M059J (cell line): ENCODE measurements at regions not wholly inside any gene's neighbourhood (a gene's known extent, or its start where the extent isn't known, plus 50 kb on each side); places are given as distances from the start of the nearest gene placed in this dataset.
"Not testable (repeated sequence)": the region's sequence is repeated elsewhere in the genome, so short reads cannot be mapped to it uniquely, and the experiment has no call there.

Experiments used
- DNase-seq: peaks from one replicate; pipeline ENCODE4 v3.0.0-alpha.2; 2012; ENCODE audit warnings: low read depth

GRCh38 chr10:52540479-52540984 lies 226.5 kb downstream of the DKK1 start:
- no peak for DNase-seq

DNA sequence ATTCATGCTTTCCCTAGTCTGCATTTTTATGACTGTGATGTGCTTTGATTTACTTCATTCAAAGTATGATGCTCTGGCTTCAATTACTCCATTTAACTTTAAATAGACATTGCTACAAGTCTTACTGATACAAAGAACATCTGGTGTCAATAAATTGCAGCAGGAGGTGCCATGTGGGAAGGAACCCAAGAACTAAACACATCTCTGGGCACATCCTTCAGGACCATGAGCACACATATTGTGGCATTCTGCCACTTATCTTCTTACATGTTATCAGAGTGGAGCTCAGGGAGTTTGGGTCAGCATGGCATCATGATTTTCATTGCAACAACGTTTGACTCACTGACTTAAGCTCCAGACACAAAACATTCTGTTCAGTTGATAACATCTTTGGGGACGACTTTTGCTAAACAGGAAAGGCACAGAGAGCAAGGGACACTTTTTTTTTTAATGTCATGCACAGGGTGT lies 227.0 kb downstream of the DKK1 start:
- peak; percentile 67 for DNase-seq

DNA sequence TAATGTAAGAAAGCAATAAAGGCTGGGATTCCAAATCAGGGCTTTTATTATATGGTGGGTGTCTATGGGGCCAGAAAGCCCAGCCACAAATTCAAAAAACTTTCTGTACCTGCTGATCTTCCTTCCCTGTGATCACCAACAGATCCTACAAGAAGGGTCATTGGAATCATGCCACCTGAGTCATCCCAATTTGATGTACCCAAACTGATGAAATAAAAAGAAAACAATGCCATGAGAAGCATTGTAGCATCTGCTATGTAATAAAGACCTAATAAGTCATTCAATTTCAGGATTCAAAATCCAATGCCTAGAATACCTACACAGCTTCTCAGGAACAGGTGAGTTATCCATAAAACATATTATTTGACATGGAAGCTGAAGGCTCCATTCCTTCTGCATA lies 228.8 kb downstream of the DKK1 start:
- DNase-seq, result peak; percentile 64

- peak; percentile 43 for DNase-seq
Observed at GRCh38 chr10:52551046-52551445, 221.5 kb downstream of the MBL2 start.

DNA sequence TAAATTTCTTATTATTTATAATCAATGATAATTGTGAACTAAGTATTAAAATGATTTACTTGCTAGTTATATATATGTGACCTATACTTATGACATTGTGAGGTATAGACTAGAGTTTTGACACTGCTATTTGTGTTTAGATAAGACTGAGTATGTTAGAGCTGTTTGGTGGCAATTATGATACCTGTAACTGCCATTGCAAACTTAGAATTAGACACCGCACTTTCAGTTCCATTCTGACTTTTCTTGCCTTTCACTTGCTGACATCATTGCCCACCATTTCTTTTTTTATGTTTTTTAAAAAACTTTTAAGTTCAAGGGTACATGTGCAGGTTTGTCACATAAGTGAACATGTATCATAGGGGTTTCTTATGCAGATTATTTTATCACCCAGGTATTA lies 214.5 kb downstream of the MBL2 start:
- no peak for DNase-seq

DNA sequence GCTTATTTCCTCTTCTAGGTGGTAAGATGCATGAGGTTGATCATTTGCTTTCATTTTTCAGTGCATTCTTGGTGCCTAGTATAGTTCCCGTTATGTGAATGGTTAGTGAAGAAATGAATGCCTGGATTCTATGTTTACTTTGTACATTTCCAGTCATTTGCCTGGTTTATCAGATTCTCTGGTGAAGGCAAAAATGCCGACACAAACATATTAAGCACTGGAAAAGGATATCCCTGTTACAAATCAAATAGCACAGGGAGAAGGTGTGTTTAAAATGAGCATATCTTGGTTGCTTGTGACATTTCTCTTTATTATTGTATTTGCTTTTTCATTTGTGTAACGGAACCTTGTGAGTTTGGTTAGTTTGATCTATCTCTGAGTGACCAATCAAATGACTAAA lies 211.3 kb downstream of the MBL2 start:
- no peak for DNase-seq

DNA sequence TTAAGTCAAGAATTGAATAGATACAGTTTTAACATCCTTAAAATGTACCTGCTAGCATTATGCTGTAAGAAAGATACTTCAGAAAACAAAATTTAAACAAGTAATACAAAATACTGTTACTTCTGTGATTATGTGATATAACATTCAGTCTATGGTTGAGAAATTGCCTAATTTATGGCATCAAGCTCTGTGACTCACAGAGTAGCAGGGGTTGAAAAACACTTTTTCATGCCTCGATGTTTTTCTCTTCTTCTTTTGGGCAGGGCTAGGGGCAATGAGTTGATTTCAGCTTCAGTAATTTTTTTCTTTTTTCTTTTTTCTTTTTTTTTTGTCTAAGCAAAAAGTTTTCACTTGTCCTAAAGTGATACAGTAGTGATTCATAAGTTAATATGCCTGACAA lies 209.2 kb downstream of the MBL2 start:
- no peak for DNase-seq

DNA sequence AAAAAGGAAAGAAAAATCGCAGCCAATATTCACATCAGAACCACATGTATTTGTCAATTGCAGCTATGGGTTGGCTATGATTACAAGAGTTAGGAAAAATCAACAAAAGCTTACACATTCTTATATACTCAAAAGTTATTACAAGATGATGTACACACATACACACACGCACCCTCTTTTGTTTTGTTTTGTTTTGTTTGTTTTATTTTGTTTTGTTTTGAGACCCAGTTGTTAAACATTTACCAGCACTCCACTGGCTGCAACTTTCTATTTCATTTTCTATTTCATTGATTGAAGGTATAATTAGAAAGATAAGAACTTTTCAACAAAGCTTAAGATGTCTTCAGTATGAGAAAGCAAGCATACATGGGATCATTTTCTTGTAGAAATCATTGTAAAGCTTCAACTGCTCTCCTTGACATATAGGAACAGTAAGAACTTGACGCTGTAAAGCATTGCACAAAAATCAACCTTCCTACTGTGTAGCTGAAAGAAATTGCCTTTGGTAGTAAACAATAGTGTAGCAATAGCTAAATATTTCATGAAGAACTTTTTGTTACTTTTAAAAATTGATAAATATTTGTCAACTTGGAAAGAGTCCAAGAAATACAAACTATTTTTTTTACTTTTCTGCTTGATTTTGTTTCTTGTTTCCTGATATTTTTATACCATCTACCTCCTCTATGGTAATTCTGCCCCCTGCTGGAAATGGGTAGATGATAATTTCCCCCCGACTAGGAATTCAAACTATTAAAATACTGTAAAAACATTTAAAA lies 205.9 kb downstream of the MBL2 start:
- DNase-seq, result peak; percentile 67

- DNase-seq, result no peak
Observed at GRCh38 chr10:52567247-52567580, 205.4 kb downstream of the MBL2 start.

DNA sequence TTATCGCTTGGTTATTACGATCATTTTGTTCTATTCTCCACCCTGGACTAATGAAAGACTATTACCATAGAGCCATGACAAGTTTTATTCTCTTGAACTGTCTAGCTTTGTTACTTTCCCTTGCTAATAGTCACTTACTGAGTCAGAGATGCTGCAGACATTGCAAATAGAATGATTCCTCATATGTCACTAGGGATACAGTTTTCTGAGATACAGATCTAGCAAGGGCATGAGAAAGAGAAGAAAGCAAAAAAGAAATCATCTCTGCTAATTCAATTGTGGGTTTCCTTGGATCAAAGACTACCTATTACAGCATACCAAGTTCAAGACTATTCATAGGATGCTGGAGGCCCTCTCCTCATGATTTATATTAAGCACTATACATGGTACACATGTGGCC lies 204.3 kb downstream of the MBL2 start:
- peak; percentile 18 for DNase-seq

DNA sequence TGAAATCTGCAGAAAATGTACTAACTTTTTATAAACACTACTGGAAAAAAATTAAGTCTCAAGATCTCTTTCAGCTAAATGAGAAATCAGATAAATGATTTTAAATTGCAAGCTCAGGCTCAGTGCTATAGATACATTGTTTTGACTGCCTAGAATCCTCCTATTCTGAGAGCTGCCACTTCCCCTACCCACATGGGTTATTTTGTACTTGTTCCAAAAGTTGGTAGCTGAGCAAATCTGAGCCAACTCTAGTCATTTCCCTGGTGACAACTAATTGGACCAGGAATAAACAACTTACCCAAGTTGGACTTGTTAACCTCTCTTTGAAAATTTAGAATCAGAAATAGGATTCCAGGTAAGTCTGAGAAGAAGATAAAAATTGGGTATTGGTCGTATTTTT lies 202.1 kb downstream of the MBL2 start:
- no peak for DNase-seq

DNA sequence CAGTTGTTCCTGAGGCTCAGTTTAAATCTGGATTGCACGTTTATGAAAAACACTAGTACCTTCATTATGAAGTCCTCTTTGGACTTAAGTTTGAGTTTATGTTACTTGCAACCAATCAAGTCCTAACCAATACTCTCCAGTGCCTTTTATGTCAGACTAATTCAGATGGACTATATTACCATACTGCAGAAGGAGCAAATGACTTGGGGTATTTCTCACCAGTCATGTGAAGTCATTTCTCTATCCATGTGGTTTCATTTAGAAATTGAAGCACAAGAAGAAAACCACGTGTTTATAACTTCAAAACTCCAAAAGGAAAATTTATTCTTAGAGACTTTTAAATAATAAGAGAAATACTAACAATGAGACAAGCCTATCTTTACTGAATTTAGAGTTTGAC lies 201.6 kb downstream of the MBL2 start:
- DNase-seq, result no peak

- no peak for DNase-seq
Observed at GRCh38 chr10:52571516-52572182, 200.9 kb downstream of the MBL2 start.

GRCh38 chr10:52573347-52573746 lies 199.2 kb downstream of the MBL2 start:
- no peak for DNase-seq

DNA sequence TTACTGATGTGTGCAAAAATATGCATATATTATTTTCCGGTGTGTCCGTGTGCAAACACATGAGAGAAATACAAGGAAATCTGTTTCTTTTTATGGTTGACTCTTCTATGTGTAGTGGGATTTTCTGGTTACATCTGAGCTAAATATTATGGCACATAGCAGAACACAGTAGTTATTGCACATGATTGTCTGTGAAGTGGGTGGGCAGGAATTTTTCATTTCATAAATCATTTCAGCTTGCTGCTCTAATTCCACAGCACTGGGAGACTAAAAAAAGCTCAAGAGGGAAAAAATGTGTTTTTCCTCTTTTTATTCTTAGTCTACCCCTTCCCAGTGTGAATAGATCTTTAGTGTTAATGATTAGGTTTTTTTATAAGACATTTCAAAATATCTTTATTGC lies 197.9 kb downstream of the MBL2 start:
- no peak for DNase-seq

DNA sequence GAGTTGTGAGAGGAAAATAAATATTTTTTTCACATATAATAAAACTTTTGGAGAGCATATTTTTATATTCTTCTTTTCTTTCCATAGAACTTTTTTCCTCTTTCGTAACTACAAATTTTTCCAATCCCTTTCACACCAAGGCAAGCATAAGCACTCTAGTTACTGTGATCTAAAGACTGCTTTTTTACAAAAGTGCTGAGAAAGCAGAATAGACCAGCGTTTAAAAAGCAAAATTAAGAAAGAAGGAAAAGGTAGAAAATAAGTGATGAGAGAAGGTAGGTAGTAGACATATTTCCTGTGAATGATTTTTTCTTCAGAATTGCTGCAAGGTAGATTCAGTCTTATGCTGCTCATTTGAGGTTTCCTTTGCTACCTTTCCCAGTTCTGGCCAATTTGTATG lies 195.5 kb downstream of the MBL2 start:
- no peak for DNase-seq

DNA sequence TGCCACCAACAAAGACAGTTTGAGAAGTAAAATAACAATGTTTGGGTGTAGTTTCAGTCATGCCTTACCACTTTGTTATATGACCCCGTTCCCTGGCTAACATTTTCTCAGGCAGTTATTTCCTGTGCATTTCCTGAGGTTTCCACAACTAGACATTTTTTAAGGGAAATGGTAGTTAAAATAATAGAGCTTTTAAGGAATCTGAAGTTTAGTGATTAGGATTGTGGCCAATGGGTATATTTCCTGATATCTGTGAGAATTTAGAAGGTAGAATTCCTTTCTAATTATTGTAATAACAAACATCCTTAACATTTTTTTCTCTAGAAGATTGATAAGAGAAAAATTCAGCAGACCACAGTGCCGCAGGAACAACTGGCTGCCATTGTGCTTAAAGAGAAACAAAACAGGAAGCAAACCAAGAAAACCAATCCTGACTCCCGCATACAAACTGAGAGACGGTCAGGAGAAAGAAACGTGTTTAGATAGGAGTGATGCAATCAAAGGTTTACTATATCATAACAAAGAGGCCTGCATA lies 193.6 kb downstream of the MBL2 start:
- DNase-seq, result peak; percentile 49

GRCh38 chr10:52581636-52582035 lies 190.9 kb downstream of the MBL2 start:
- not testable (repeated sequence) for DNase-seq

- DNase-seq, result no peak
Observed at GRCh38 chr10:52583336-52583735, 189.2 kb downstream of the MBL2 start.

- no peak for DNase-seq
Observed at GRCh38 chr10:52586710-52587109, 185.9 kb downstream of the MBL2 start.

DNA sequence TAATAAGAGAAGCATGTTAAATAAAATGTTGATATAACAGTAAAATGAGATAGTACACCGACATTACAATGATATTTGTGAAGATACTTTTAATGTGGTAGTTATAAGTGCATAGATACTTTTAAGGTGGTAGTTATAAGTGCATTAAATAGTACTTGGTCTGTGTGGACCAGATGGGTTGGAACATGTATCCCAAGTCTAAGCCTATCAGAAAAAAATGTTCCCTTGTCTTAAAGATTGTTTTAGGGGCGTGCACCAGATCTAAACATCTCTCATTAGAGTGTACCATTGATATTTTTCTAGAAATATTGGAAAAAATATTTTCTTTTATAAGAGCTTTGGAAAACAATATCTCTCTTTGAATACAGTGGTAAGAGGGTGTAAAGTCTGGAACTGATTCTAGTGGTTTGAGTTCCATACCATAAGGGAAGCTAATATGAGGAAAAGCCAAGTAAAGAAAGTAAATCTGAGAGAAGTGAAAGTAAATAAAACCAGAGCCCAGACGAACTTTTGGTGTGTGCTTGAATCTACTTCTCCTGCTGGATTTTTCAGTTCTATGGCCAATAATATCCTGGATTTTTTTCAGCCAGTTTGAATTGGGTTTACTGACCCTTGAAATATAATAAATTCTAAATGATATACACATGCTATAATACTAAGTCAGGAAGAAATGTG lies 175.3 kb downstream of the MBL2 start:
- DNase-seq, result no peak

DNA sequence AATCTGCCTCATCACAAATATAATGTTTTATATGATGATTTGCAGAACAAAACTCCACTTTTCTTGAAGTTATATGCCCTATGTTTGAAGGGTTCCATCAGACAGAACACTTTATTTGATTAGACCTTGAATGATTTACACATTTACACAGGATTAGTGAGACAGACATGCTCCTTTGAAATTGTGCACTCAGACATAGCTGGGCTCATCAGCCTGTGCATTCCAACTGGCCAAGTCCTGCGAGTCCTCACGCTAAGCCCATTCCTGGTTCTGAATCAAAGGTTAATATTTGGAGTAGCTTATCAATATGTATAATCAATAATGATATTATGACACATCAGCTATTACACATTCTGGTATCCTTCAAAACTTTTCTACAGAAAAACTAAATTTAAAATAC lies 173.6 kb downstream of the MBL2 start:
- DNase-seq, result no peak
